Lower leg skin (tissue), 3 donors: ENCODE measurements at regions not wholly inside any gene's neighbourhood (a gene's known extent, or its start where the extent isn't known, plus 50 kb on each side); places are given as distances from the start of the nearest gene placed in this dataset.

ENCODE experiments used
- POLR2A ChIP-seq, 2 donors: fragments of 450-650 bp; IDR thresholded peaks; one replicate each; pipeline ENCODE4 v1.6.1; 2016 to 2017; ENCODE audit warnings: antibody characterized with exemption in 2 of 2, mild to moderate bottlenecking in 1 of 2, moderate library complexity in 1 of 2
- TF ChIP-seq, protein P1 (sequence below), 3 donors: fragments of 450-650 bp; IDR thresholded peaks; one replicate each; pipeline ENCODE4 v1.5.1; 2016; ENCODE audit warnings: antibody characterized with exemption in 3 of 3, mild to moderate bottlenecking in 3 of 3, moderate library complexity in 2 of 3

DNA sequence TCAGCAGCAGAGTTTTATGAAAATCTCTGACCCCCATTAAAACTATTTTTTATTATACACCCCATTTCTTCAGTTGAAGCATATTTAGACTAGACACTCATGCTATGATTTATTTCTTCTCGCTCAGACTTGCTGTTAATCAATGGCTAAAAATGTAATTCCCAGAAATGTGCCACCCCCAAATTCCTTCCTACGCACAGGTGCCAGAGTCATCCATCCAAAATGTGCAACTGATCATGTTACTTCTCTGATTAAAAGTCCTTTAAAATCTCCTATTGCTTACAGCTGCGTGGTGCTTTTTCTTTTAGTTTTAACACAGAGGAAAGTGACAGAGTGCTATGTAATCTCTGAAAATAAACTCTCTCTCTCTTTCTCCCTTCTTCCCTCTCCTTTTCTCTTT is 954.4 kb downstream of the NCAM2 start:
- TF ChIP-seq, protein P1, sequence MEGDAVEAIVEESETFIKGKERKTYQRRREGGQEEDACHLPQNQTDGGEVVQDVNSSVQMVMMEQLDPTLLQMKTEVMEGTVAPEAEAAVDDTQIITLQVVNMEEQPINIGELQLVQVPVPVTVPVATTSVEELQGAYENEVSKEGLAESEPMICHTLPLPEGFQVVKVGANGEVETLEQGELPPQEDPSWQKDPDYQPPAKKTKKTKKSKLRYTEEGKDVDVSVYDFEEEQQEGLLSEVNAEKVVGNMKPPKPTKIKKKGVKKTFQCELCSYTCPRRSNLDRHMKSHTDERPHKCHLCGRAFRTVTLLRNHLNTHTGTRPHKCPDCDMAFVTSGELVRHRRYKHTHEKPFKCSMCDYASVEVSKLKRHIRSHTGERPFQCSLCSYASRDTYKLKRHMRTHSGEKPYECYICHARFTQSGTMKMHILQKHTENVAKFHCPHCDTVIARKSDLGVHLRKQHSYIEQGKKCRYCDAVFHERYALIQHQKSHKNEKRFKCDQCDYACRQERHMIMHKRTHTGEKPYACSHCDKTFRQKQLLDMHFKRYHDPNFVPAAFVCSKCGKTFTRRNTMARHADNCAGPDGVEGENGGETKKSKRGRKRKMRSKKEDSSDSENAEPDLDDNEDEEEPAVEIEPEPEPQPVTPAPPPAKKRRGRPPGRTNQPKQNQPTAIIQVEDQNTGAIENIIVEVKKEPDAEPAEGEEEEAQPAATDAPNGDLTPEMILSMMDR (IDR thresholded peaks at IDR 0.05) = no peak
- TF ChIP-seq POLR2A (IDR thresholded peaks at IDR 0.05) = no peak
